Thymus (tissue), 11 donors: ENCODE measurements at regions not wholly inside any gene's neighbourhood (a gene's known extent, or its start where the extent isn't known, plus 50 kb on each side); places are given as distances from the start of the nearest gene placed in this dataset.

Experiments
- DNase-seq, 9 donors: peaks; one replicate each; pipeline ENCODE4 v3.0.0-alpha.2; 2013; ENCODE audit warnings: low spot score in 9 of 9, low read depth in 6 of 9, missing footprints in 1 of 9
- H3K27ac ChIP-seq, 2 donors: one replicate each; pipeline ENCODE4 v1.5.1; 2013; ENCODE audit warnings: control low read depth in 1 of 2, low read depth in 1 of 2, low read length in 1 of 2, mild to moderate bottlenecking in 1 of 2, moderate library complexity in 1 of 2
- H3K27me3 ChIP-seq, 2 donors: one replicate each; pipeline ENCODE4 v1.5.1; 2013; ENCODE audit warnings: low read length in 1 of 2; ENCODE audit not compliant: control insufficient read depth in 2 of 2, insufficient read depth in 1 of 2
- H3K36me3 ChIP-seq, 2 donors: one replicate each; pipeline ENCODE4 v1.5.1; 2013; ENCODE audit warnings: low read length in 1 of 2, mild to moderate bottlenecking in 1 of 2, moderate library complexity in 1 of 2; ENCODE audit not compliant: control insufficient read depth in 2 of 2, insufficient read depth in 2 of 2
- H3K4me1 ChIP-seq, 2 donors: one replicate each; pipeline ENCODE4 v1.5.1; 2013; ENCODE audit warnings: low read length in 2 of 2; ENCODE audit not compliant: control insufficient read depth in 2 of 2, insufficient read depth in 2 of 2
- H3K4me3 ChIP-seq, 2 donors: one replicate each; pipeline ENCODE4 v1.5.1; 2013; ENCODE audit warnings: low read length in 2 of 2, control low read depth in 1 of 2, mild to moderate bottlenecking in 1 of 2
- H3K9me3 ChIP-seq, 2 donors: one replicate each; pipeline ENCODE4 v1.5.1; 2013; ENCODE audit warnings: low read length in 1 of 2, mild to moderate bottlenecking in 1 of 2; ENCODE audit not compliant: control insufficient read depth in 2 of 2, insufficient read depth in 1 of 2
- WGBS: extraction: QIAGEN DNeasy Blood & Tissue Kit; methylation state at CpG from one replicate; pipeline ENCODE4 v1.1.7; 2013; 5-methylcytosine and 5-hydroxymethylcytosine counted together
- donor health status: healthy.

GRCh38 chr12:113633678-113634332 is 162.1 kb upstream of the LHX5 start:
- H3K9me3 ChIP-seq = no peaks in the 10 kb centered on the region
- H3K27me3 ChIP-seq = peaks cover 10 to 21% of the 10 kb centered on the region in 2 donors
- DNase-seq = no peak

GRCh38 chr12:113630625-113631024 is 159.0 kb upstream of the LHX5 start:
- Histone ChIP-seq H3K4me1 (no peaks in the 10 kb centered on the region), H3K27ac (no peak overlapping the region), H3K4me3 (no peak overlapping the region), H3K27me3 (peaks cover 0 to 2% of the 10 kb centered on the region in 2 donors), H3K36me3 (no peaks in the 10 kb centered on the region), H3K9me3 (no peaks in the 10 kb centered on the region)
- DNase-seq = no peak

More at GRCh38 chr12:113633678-113634332, 162.1 kb upstream of the LHX5 start:
- Histone ChIP-seq H3K36me3 (no peaks in the 10 kb centered on the region), H3K4me3 (no peak overlapping the region), H3K27ac (no peak overlapping the region), H3K4me1 (no peaks in the 10 kb centered on the region)

DNA sequence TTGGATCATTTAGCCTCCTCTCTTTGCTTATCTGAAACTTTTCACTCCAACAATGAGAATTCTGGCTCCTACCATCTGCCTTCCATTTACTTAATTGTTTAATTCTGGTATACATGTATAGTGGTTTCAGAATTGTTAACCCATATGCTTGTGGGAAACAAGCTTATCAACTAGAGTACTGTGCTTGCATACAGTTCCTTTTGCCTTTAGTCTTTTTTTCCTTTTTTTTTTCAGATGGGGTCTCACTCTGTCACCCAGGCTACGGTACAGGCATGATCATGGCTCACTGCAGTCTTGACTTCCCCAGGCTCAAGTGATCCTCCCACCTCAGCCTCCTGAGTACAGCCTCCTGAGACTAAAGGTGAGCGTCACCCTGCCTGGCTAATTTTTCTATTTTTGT is 153.8 kb upstream of the LHX5 start:
- H3K4me1 ChIP-seq = no peaks in the 10 kb centered on the region
- no peaks in the 10 kb centered on the region for H3K27me3 ChIP-seq
- no peaks in the 10 kb centered on the region for H3K36me3 ChIP-seq
- no peaks in the 10 kb centered on the region for H3K9me3 ChIP-seq
- H3K4me3 ChIP-seq = no peak overlapping the region
- WGBS = 91% methylated on average over 2 of the region's 2 CpGs
- no peak overlapping the region for H3K27ac ChIP-seq
- DNase-seq = no peak

DNA sequence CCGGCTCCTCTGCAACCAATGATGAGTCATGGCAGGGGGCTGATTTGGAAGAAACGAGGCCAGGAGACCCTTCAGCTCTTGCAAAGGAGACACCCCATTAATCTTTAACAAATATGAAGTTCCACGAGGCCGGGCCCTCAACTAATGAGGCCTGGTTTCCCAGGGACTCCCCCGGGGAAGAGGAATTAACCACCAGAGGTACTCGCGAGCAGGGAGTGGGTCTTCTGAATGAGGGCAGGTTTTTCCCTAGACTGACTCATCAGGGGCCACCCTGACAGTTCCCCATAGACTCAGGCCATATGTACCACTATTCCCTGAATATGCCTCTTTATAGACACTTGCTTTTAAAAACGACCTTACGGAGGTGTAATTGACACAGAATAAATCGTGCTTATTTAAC is 150.7 kb upstream of the LHX5 start:
- Histone ChIP-seq H3K4me3 (no peak overlapping the region), H3K4me1 (no peaks in the 10 kb centered on the region), H3K9me3 (no peaks in the 10 kb centered on the region), H3K36me3 (no peaks in the 10 kb centered on the region), H3K27me3 (peaks cover 0 to 2% of the 10 kb centered on the region in 2 donors), H3K27ac (no peak overlapping the region)
- no peak for DNase-seq
- WGBS = 67% methylated on average over 10 of the region's 10 CpGs

DNA sequence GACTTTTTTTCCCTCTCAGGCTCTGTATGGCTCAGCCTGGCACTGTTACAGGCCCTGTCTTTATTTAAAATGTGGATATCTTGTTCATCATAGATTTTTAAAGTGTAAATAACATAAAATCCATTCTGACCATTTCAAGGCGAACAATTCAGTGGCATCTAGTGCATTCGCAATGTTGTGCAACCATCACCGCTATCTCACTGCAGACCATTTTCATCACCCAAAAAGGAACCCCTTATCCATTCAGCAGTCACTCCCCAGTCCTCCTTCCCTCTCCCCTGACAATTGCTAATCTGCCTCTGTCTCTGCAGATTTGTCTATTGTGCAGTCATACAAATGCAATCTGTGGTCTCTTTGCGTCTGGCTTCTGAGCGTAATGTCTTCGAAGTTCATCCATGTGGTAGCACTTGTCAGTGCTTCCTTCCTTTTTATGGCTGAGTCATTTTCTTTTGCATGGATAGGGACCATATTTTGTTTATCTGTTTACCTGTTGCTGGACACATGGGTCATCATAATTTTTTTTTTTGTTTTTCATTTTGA is 148.8 kb upstream of the LHX5 start:
- Histone ChIP-seq H3K27me3 (peaks cover 0 to 2% of the 10 kb centered on the region in 2 donors), H3K27ac (no peak overlapping the region), H3K4me3 (no peak overlapping the region), H3K9me3 (no peaks in the 10 kb centered on the region), H3K36me3 (no peaks in the 10 kb centered on the region), H3K4me1 (no peaks in the 10 kb centered on the region)
- DNase-seq = no peak
- 86% methylated on average over 6 of the region's 6 CpGs for WGBS

DNA sequence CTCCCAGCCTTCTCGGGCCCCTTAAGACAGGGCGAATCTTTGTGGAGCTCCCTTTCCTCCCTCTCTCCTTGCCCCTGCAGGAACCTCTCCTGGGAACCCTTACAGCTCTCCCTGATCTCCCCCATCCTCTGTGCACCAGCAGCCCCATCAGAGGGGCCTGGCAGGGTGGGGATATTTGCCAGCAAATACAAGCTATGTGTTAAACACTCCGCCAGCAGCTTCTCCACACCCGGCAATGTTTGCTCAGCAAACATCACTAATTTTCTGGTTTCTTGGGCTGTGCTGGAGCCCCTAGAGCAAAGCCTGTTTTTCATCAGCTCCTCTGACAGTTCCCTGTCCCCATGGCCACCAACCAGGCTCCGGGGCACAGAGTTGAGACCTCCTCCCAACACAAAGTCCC is 147.5 kb upstream of the LHX5 start:
- H3K9me3 ChIP-seq = no peaks in the 10 kb centered on the region
- H3K4me1 ChIP-seq = no peaks in the 10 kb centered on the region
- H3K27ac ChIP-seq = no peak overlapping the region
- 59% methylated on average over 5 of the region's 5 CpGs for WGBS
- H3K27me3 ChIP-seq = peaks cover 0 to 2% of the 10 kb centered on the region in 2 donors
- no peaks in the 10 kb centered on the region for H3K36me3 ChIP-seq
- H3K4me3 ChIP-seq = no peak overlapping the region
- no peak for DNase-seq

DNA sequence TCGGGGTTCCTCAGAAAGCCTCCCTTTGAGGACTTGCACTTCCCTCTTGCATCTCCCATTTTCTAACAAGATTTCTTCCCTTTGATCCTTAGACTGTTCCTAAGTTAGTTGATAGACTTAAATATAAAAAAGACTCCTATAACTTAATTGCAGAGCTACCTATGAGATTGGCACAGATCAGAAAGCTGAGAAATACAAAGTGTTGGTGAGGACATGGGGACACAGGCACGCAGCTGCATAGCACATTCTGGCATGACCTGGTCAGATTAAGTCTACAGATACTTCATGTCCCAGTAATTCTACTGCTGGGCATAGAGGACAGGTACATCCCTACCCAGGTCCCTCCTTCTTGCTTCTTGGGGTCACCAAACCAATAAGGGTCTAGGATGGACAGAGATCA is 141.7 kb upstream of the LHX5 start:
- Histone ChIP-seq H3K27me3 (peaks cover 15 to 40% of the 10 kb centered on the region in 2 donors), H3K36me3 (no peaks in the 10 kb centered on the region), H3K4me3 (no peak overlapping the region), H3K27ac (no peak overlapping the region), H3K4me1 (no peaks in the 10 kb centered on the region), H3K9me3 (no peaks in the 10 kb centered on the region)
- DNase-seq = no peak
- WGBS = 92% methylated on average over 2 of the region's 2 CpGs

DNA sequence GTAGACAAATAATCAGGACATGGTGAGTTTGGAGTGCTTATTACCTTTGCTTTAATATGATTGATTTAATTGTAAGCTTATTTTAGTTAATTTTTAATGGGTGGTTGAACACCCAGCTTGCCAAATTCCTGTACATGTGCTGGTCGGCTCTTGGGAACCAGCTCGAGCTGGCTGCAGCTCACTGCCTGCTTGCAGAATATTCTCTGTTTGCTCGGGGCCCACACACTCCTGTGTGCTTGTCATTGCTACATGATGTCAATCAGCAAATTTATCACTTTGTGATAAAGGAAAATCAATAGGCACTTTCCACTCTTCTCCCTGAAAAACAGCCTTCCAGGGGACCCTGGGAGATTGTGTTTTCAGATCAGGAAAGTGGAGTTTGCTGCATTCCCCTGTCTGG is 141.1 kb upstream of the LHX5 start:
- H3K4me3 ChIP-seq = no peak overlapping the region
- peaks cover 15 to 40% of the 10 kb centered on the region in 2 donors for H3K27me3 ChIP-seq
- no peaks in the 10 kb centered on the region for H3K9me3 ChIP-seq
- H3K36me3 ChIP-seq = no peaks in the 10 kb centered on the region
- no peak overlapping the region for H3K27ac ChIP-seq
- H3K4me1 ChIP-seq = no peaks in the 10 kb centered on the region
- no peak for DNase-seq
- WGBS = 67% methylated on average over 3 of the region's 3 CpGs

DNA sequence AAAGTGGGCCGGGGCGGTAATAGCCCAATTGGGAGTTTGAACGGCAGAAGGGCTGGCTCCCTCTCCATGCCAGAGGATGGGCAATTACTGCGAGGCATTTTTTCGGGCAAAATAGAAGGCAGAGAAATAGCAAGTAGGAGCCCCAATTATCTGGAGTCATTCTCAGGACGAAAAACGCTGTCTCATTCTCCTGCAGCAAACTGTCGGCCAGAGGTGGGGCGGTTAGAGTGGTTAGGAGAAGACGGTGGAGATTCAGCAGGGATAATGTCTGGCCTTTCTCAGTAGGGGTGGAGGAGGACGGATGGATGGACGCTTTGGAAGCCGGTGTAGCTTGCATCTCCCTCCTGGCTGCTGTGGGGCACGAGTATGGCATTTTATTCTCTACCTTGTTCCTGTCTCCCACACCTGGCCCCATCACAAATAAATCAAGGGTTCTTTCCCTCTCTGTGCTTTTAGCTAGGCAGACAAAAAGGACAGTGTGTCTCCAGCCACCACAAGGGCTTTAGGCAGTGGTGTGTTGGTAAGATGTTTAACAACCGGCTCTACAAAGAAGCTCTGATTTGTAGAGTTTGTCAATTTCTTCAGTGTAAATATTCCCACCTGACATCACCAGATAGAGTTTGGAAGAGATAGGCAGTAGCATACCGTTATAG is 140.5 kb upstream of the LHX5 start:
- Histone ChIP-seq H3K27ac (no peak overlapping the region), H3K36me3 (no peaks in the 10 kb centered on the region), H3K27me3 (peaks cover 15 to 40% of the 10 kb centered on the region in 2 donors), H3K4me1 (no peaks in the 10 kb centered on the region), H3K9me3 (no peaks in the 10 kb centered on the region), H3K4me3 (no peak overlapping the region)
- no peak for DNase-seq
- 40% methylated on average over 16 of the region's 16 CpGs for WGBS
